GM12874 (cell line): ENCODE measurements at regions not wholly inside any gene's neighbourhood (a gene's known extent, or its start where the extent isn't known, plus 50 kb on each side); places are given as distances from the start of the nearest gene placed in this dataset.

Experiments used
- CTCF ChIP-seq: IDR thresholded peaks from 2 replicates; pipeline ENCODE4 v1.5.1; 2011; ENCODE audit warnings: low read depth, mild to moderate bottlenecking, control low read depth, low read length, moderate library complexity; ENCODE audit not compliant: insufficient read depth

GRCh38 chr1:30103708-30104411, 619.5 kb downstream of the MATN1 start:
- TF ChIP-seq CTCF: no peak

DNA sequence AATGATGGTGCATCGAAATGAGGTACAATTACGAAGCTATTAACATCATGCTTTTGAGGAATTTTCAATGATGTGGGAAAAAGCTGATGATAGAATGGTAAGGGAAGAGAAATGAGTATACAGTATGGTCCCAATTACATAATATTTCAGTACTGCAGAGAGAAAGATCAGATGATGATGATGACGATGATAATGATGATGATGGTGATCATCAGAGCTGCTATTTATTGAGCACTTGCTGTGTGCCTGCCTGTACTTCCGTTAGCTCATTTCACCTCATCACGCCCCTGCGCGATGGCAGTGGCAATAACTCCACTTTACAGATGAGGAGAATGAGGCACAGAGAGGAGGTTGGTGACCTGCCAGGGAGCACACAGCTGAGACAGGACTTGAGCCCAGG, 620.8 kb downstream of the MATN1 start:
- TF ChIP-seq CTCF: no peak

DNA sequence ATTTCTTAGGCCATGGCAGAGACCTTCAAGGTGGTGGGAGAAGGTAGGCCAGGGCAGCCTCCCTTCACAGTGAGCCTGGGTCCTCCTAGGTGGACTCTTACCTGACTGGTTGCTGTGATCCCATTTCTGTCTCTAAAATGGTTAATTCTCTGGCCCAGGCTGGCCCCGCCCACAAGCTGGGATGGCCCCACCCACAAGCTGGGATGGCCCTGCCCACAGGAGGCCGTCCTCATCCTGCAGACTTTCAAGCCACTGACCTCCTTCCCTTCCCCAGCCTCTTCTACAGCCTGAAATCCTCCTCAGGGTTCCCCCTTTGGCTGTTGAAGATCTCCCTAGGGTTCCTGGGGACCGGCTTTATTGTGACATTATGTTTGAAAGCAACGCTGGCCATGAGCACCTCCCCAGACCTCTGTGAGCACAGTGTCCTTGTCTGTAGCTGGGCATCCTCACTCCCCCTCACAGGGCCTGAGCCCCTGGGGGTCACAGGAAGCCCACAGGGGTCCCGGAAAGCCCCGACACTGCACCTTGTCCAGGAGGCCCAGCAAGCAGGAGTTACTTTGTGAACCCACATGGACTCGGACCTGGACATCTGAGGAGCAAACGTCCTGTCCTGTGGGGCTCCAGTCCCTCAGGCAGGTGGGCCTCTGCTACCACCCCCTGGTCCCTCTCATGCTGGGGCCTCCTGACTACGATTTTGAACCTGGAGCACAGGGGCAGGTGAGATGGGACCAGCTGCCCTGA, 621.7 kb downstream of the MATN1 start:
- no peak for TF ChIP-seq CTCF

- no peak for TF ChIP-seq CTCF
Measured at GRCh38 chr1:30101016-30101415, 622.4 kb downstream of the MATN1 start.

DNA sequence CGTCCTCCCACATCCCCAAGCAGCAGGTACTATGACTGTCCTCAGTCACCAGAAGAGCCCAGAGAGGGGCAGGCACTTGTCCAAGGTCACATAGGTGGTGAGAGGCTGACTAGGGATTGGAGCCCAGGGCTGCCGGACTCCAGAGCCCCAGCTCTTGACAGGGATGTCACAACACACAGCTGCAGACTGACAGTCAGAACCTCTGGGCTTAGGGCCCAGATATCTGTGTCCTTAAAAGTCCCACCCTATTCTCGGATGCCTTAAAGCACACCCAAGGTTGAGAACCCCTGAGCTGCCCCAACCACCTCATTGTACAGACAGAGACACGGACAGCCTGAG, 622.9 kb downstream of the MATN1 start:
- no peak for TF ChIP-seq CTCF

DNA sequence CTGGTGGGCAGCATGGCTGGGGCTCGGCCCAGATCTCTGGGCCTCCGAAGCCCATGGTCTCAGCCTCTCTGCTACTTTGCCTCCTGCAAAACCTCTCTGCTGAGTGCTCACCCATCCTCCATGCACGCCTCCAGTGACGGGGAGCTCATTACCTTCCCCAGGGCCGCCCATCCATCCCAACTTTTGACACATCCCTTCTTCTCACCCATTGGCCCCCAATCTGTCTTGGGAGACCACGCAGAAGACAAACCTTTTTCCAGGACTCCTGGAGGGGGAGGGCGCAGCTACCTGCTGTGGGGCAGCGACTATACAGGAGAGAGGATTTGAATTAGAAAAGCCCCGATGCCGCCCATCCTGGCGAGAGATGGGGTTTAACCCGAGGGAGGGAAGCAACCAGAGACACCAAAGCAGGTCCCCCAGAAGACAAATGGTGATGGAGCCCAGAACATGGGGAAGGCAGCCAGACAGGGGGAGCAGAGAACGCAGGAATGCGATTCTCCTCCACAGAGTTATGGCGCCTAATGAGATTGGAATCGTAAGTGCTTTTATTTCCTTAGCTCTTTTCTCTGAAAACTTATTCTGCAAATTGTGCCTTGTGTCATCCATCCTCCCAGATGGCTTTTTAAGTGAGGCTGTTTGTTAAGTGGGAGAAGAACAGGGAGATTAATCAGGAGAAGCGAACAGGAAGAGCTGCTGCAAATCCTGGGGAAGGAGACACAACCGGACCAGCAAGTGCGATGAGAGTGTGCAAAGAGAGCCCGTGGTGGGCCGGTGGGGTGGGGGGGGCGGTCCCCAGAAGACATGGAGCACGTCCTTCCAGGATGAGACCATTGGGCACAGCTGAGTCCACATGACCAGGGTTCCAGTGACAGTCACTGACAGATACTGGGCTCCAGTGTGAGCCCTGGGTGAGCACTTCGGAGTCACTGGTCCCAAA, 623.5 kb downstream of the MATN1 start:
- TF ChIP-seq CTCF: no peak

GRCh38 chr1:30095451-30096025, 627.8 kb downstream of the MATN1 start:
- TF ChIP-seq CTCF: no peak
